ENCODE measurements at regions not wholly inside any gene's neighbourhood (a gene's known extent, or its start where the extent isn't known, plus 50 kb on each side); places are given as distances from the start of the nearest gene placed in this dataset.

- H3K4me3 ChIP-seq (ENCODE audit: low read depth, low read length) = no peak overlapping the region
- no peak for TF ChIP-seq CTCF (IDR thresholded peaks at IDR 0.05; ENCODE audit: borderline replicate concordance, insufficient read depth, low read depth, low read length)
Observed at GRCh38 chr3:102593812-102594602, 159.2 kb downstream of the ZPLD1 start.

GRCh38 chr3:102595057-102595456 is 160.2 kb downstream of the ZPLD1 start:
- TF ChIP-seq CTCF (IDR thresholded peaks at IDR 0.05; ENCODE audit: borderline replicate concordance, insufficient read depth, low read depth, low read length) = no peak
- H3K4me3 ChIP-seq (ENCODE audit: low read depth, low read length) = no peak overlapping the region

DNA sequence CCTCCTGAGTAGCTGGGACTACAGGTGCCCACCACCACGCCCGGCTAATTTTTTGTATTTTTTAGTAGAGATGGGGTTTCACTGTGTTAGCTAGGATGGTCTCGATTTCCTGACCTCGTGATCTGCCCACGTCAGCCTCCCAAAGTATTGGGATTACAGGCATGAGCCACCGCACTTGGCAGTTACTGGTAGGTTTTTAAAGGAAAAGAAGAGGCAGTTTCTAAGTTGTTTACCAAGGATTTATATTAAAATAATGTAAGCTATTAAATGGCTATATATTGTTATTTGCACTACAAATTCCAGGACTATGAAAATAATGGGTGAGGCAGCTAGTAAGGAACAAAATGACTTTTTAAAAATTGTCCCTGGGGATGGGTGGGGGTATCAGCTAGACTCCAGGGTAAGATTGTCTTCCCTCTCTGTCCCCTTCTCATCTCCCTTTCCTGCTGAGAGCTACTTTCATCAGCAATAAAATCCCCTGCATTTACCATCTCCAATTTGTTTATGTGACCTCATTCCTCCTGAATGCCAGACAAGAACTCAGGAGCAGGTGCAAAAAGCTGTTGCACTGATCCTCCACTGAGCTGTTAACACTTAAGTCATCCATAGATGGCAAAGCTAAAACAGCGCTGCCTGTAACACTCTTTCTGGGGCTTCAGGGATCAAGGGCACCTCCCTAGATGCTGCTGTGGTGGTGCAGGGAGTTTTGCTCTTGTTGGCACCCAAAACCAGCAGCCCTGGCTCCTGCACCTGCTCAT is 165.2 kb downstream of the ZPLD1 start:
- TF ChIP-seq CTCF (IDR thresholded peaks at IDR 0.05; ENCODE audit: borderline replicate concordance, insufficient read depth, low read depth, low read length) = no peak
- no peak overlapping the region for H3K4me3 ChIP-seq (ENCODE audit: low read depth, low read length)

DNA sequence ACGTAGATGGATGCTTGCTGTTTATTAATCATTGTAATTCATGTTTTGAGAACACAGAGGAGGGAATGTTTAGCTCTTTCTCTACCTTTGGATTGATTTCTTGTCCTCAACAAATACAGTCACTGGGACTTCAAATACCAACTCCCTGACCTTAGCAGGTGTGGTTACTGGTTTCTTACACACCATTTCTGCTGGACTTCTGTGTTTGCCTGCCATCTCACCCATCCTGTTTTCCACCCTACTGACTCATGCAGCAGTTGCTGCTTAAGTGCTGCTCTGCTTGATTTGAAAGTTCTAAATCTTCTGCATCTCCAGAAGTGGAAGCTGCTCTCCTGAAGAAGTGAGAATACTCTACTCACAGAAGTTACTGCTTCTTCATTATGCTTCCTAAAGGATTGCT is 170.3 kb downstream of the ZPLD1 start:
- no peak for TF ChIP-seq CTCF (IDR thresholded peaks at IDR 0.05; ENCODE audit: borderline replicate concordance, insufficient read depth, low read depth, low read length)
- no peak overlapping the region for H3K4me3 ChIP-seq (ENCODE audit: low read depth, low read length)

DNA sequence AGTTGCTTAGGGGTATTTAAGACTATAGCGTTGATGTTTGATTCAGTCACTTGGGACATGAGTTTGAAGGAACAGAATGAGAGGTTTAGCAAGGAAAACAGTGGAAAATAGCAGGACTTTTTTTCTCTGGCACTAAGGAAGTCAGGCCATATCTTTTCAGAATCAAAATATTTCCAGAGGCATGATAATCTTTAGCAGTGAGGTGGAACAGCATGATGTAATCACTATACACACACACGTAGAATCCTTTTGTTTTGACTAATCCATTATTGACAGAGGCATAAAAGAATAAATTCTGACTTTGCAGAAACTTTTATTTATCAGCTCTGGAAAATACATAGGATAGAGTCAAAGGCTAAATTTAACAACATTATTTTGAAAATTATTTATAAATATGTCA is 174.1 kb downstream of the ZPLD1 start:
- H3K4me3 ChIP-seq (ENCODE audit: low read depth, low read length) = no peak overlapping the region
- TF ChIP-seq CTCF (IDR thresholded peaks at IDR 0.05; ENCODE audit: borderline replicate concordance, insufficient read depth, low read depth, low read length) = no peak

DNA sequence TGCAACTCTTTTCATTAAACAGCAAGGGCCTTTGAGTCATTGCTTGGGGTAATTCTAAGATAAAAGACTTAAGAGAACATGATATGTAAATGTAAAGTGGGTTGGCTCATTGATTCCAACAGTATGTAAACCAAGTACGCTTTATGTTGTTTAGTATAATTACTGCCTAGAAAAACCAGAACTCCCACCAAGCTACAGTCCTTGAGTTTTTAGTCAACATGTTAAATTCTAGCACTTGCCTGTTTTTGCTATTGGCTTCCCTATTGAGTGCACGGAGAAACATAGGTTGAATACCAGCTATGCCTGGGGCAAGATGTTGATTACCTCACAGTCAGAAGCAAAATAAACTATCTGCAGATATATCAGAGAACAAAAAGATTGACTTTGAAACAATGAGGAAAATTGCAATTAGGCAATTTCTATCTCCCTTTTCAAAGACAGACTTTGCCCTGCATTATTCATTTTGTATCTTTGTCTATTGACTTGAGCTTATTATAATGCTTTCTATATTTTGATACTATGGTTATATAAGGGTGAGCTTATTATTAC is 179.3 kb downstream of the ZPLD1 start:
- TF ChIP-seq CTCF (IDR thresholded peaks at IDR 0.05; ENCODE audit: borderline replicate concordance, insufficient read depth, low read depth, low read length) = no peak
- H3K4me3 ChIP-seq (ENCODE audit: low read depth, low read length) = no peak overlapping the region
